H9 (cell line): ENCODE measurements at regions not wholly inside any gene's neighbourhood (a gene's known extent, or its start where the extent isn't known, plus 50 kb on each side); places are given as distances from the start of the nearest gene placed in this dataset.

Source experiments
- DNase-seq: peaks from one replicate; pipeline ENCODE4 v3.0.0-alpha.2; 2017
- H2AFZ ChIP-seq: one replicate; pipeline ENCODE4 v1.6.1; 2013; ENCODE audit warnings: mild to moderate bottlenecking, low read length, control low read depth, moderate library complexity
- H2AK5ac ChIP-seq: 2 replicates; pipeline ENCODE4 v1.6.1; 2013; ENCODE audit warnings: low read length, control low read depth, mixed read lengths; ENCODE audit not compliant: insufficient read length
- H2BK120ac ChIP-seq: one replicate; pipeline ENCODE4 v1.6.1; 2013; ENCODE audit warnings: low read depth, mild to moderate bottlenecking, low read length, control low read depth, inconsistent platforms; ENCODE audit not compliant: poor library complexity, severe bottlenecking
- H2BK12ac ChIP-seq: 2 replicates; pipeline ENCODE4 v1.6.1; 2013; ENCODE audit warnings: low read length, control low read depth, mixed read lengths, low read depth; ENCODE audit not compliant: insufficient read length
- H2BK15ac ChIP-seq: 2 replicates; pipeline ENCODE4 v1.6.1; 2013; ENCODE audit warnings: low read depth, low read length, control low read depth
- H2BK20ac ChIP-seq: one replicate; pipeline ENCODE4 v1.6.1; 2013; ENCODE audit warnings: low read depth, mild to moderate bottlenecking, low read length, control low read depth, inconsistent platforms; ENCODE audit not compliant: poor library complexity, severe bottlenecking
- H2BK5ac ChIP-seq: 2 replicates; pipeline ENCODE4 v1.6.1; 2013; ENCODE audit warnings: low read length, control low read depth, mixed read lengths; ENCODE audit not compliant: insufficient read length
- H3K14ac ChIP-seq: 2 replicates; pipeline ENCODE4 v1.6.1; 2013; ENCODE audit warnings: low read length, control low read depth; ENCODE audit not compliant: insufficient read depth
- H3K18ac ChIP-seq: 2 replicates; pipeline ENCODE4 v1.6.1; 2013; ENCODE audit warnings: low read depth, mild to moderate bottlenecking, mixed read lengths, low read length, control low read depth; ENCODE audit not compliant: insufficient read length
- H3K23ac ChIP-seq: 2 replicates; pipeline ENCODE4 v1.6.1; 2013; ENCODE audit warnings: low read length, control low read depth, mixed read lengths, low read depth; ENCODE audit not compliant: insufficient read length
- H3K23me2 ChIP-seq: 2 replicates; pipeline ENCODE4 v1.6.1; 2013; ENCODE audit warnings: low read depth, mild to moderate bottlenecking, mixed read lengths, low read length, control low read depth; ENCODE audit not compliant: insufficient read length, poor library complexity, severe bottlenecking
- H3K27ac ChIP-seq: 2 replicates; pipeline ENCODE4 v1.5.1; 2013; ENCODE audit warnings: low read length, control low read depth, mixed read lengths, low read depth; ENCODE audit not compliant: insufficient read length
- H3K27me3 ChIP-seq: 2 replicates; pipeline ENCODE4 v1.6.1; 2013; ENCODE audit warnings: low read length, control low read depth, inconsistent platforms; ENCODE audit not compliant: insufficient read depth
- H3K4ac ChIP-seq: 2 replicates; pipeline ENCODE4 v1.6.1; 2013; ENCODE audit warnings: low read depth, mild to moderate bottlenecking, control low read depth, inconsistent platforms, low read length, moderate library complexity
- H3K4me1 ChIP-seq: 2 replicates; pipeline ENCODE4 v1.6.1; 2013; ENCODE audit warnings: low read length, control low read depth, inconsistent platforms; ENCODE audit not compliant: insufficient read depth
- H3K4me2 ChIP-seq: 2 replicates; pipeline ENCODE4 v1.6.1; 2013; ENCODE audit warnings: low read length, control low read depth, mixed read lengths; ENCODE audit not compliant: insufficient read length, insufficient read depth
- H3K56ac ChIP-seq: 2 replicates; pipeline ENCODE4 v1.6.1; 2013; ENCODE audit warnings: low read depth, mild to moderate bottlenecking, mixed read lengths, low read length, control low read depth; ENCODE audit not compliant: insufficient read length
- H3K79me1 ChIP-seq: 2 replicates; pipeline ENCODE4 v1.6.1; 2013; ENCODE audit warnings: low read depth, mild to moderate bottlenecking, moderate library complexity, low read length, control low read depth, inconsistent platforms; ENCODE audit not compliant: insufficient read depth, poor library complexity, severe bottlenecking
- H3K79me2 ChIP-seq: 2 replicates; pipeline ENCODE4 v1.6.1; 2013; ENCODE audit warnings: low read length, control low read depth, inconsistent platforms; ENCODE audit not compliant: insufficient read depth
- H3K9ac ChIP-seq: 2 replicates; pipeline ENCODE4 v1.6.1; 2013; ENCODE audit warnings: low read length, control low read depth, mixed read lengths; ENCODE audit not compliant: insufficient read length; ENCODE audit errors: extremely low read depth
- H3K9me3 ChIP-seq: one replicate; pipeline ENCODE4 v1.6.1; 2013; ENCODE audit warnings: low read depth, low read length, inconsistent platforms; ENCODE audit not compliant: control insufficient read depth
- H3T11ph ChIP-seq: one replicate; pipeline ENCODE4 v1.6.1; 2013; ENCODE audit warnings: mild to moderate bottlenecking, low read length, control low read depth, inconsistent platforms
- H4K20me1 ChIP-seq: one replicate; pipeline ENCODE4 v1.6.1; 2013; ENCODE audit not compliant: control insufficient read depth, insufficient read length, insufficient read depth
- H4K5ac ChIP-seq: 2 replicates; pipeline ENCODE4 v1.6.1; 2013; ENCODE audit warnings: low read depth, mild to moderate bottlenecking, mixed read lengths, low read length, control low read depth; ENCODE audit not compliant: insufficient read length
- H4K8ac ChIP-seq: replicated peaks from 2 replicates; pipeline ENCODE4 v1.6.1; 2013; ENCODE audit warnings: low read length, control low read depth, mixed read lengths, low read depth; ENCODE audit not compliant: insufficient read length
- H4K91ac ChIP-seq: 2 replicates; pipeline ENCODE4 v1.6.1; 2013; ENCODE audit warnings: low read depth, mild to moderate bottlenecking, moderate library complexity, mixed read lengths, low read length, control low read depth; ENCODE audit not compliant: insufficient read length
- H3K27ac Mint-ChIP-seq, 3 experiments: 2 replicates in 2 of 3; 3 replicates in 1 of 3; pipeline ENCODE4 v1.8.0; 2020 to 2021; ENCODE audit warnings: mixed read lengths in 3 of 3, mild to moderate bottlenecking in 1 of 3, moderate library complexity in 1 of 3
- H3K27me3 Mint-ChIP-seq: 2 replicates; pipeline ENCODE4 v1.8.0; 2021; ENCODE audit warnings: low read depth, mild to moderate bottlenecking, moderate library complexity, mixed read lengths
- H3K36me3 Mint-ChIP-seq, 3 experiments: 2 replicates in 2 of 3; 3 replicates in 1 of 3; pipeline ENCODE4 v1.8.0; 2020 to 2021; ENCODE audit warnings: low read depth in 3 of 3, mixed read lengths in 3 of 3; ENCODE audit not compliant: insufficient read depth in 1 of 3
- H3K4me1 Mint-ChIP-seq, 2 experiments: 2 replicates each; pipeline ENCODE4 v1.8.0; 2020; ENCODE audit warnings: mixed read lengths in 2 of 2
- H3K4me3 Mint-ChIP-seq, 2 experiments: 2 replicates in 1 of 2; 3 replicates in 1 of 2; pipeline ENCODE4 v1.8.0; 2020 to 2021; ENCODE audit warnings: mild to moderate bottlenecking in 2 of 2, mixed read lengths in 2 of 2, moderate library complexity in 1 of 2
- H3K9me3 Mint-ChIP-seq, 2 experiments: 2 replicates in 1 of 2; 3 replicates in 1 of 2; pipeline ENCODE4 v1.8.0; 2020; ENCODE audit warnings: mild to moderate bottlenecking in 2 of 2, mixed read lengths in 2 of 2, moderate library complexity in 1 of 2
- WGBS: extraction: QIAGEN DNeasy Blood & Tissue Kit; methylation state at CpG from one replicate; pipeline ENCODE4 v1.1.7; 2013; ENCODE audit warnings: missing lambda C conversion rate, low lambda C conversion rate, mixed read lengths; ENCODE audit not compliant: insufficient read length; ENCODE audit errors: extremely low coverage; 5-methylcytosine and 5-hydroxymethylcytosine counted together
- TF ChIP-seq, protein P1 (sequence below): fragments of 200-600 bp; sonication (generic); conservative IDR thresholded peaks from 3 replicates; pipeline ENCODE4 v1.8.0; 2021; ENCODE audit warnings: antibody characterized with exemption, mild to moderate bottlenecking

DNA sequence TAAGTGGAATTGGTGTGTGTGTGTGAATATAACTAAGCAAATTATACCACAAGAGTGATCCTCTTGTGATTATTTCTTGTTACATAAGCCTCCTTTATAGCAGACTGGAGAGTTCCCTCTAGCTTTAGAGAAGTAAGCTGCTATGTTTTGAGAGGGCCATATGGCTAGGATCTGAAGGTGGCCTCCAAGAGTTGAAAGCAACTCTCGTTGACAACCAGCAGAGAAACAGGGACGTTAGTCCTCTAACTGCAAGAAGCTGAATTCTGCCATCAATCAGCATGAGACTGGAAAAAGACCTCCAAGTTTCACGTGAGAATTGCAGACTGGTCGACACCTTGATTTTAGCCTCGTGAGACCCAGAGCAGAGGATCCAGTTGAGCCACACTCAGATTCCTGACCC lies 278.5 kb upstream of the ZNF717 start:
- H3K14ac ChIP-seq = no peak overlapping the region
- H3K9me3 Mint-ChIP-seq = peaks cover 4 to 17% of the 10 kb centered on the region in 2 experiments; a peak in 4 of 5 replicates
- H2AK5ac ChIP-seq = no peak overlapping the region
- H4K20me1 ChIP-seq = no peaks in the 10 kb centered on the region
- H2BK15ac ChIP-seq = no peak overlapping the region
- no peaks in the 10 kb centered on the region for H3K9me3 ChIP-seq
- no peak overlapping the region for H3K4ac ChIP-seq
- H3K23me2 ChIP-seq = no peaks in the 10 kb centered on the region
- H2BK5ac ChIP-seq = no peak overlapping the region
- H4K8ac ChIP-seq = no peak overlapping the region
- no peaks in the 10 kb centered on the region; the same call in 1 of the 2 replicates for H3K79me2 ChIP-seq
- H2BK12ac ChIP-seq = no peak overlapping the region
- peak overlapping the region; percentile 63 for H3T11ph ChIP-seq
- H4K5ac ChIP-seq = no peak overlapping the region
- no peak overlapping the region for H3K9ac ChIP-seq
- peaks cover 9% of the 10 kb centered on the region; the same call in 1 of the 2 replicates for H3K4me1 ChIP-seq
- no peak overlapping the region for H4K91ac ChIP-seq
- TF ChIP-seq, protein P1, sequence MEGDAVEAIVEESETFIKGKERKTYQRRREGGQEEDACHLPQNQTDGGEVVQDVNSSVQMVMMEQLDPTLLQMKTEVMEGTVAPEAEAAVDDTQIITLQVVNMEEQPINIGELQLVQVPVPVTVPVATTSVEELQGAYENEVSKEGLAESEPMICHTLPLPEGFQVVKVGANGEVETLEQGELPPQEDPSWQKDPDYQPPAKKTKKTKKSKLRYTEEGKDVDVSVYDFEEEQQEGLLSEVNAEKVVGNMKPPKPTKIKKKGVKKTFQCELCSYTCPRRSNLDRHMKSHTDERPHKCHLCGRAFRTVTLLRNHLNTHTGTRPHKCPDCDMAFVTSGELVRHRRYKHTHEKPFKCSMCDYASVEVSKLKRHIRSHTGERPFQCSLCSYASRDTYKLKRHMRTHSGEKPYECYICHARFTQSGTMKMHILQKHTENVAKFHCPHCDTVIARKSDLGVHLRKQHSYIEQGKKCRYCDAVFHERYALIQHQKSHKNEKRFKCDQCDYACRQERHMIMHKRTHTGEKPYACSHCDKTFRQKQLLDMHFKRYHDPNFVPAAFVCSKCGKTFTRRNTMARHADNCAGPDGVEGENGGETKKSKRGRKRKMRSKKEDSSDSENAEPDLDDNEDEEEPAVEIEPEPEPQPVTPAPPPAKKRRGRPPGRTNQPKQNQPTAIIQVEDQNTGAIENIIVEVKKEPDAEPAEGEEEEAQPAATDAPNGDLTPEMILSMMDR = no peak
- no peak overlapping the region for H3K56ac ChIP-seq
- H3K4me1 Mint-ChIP-seq = peaks cover 19 to 30% of the 10 kb centered on the region in 2 experiments
- H3K27me3 ChIP-seq = no peaks in the 10 kb centered on the region
- WGBS = no CpG with 5 or more reads among the region's 5 CpGs
- no peak overlapping the region for H2BK20ac ChIP-seq
- no peak overlapping the region for H3K23ac ChIP-seq
- H2AFZ ChIP-seq = no peak overlapping the region
- H3K79me1 ChIP-seq = no peaks in the 10 kb centered on the region
- peak overlapping the region in 2 of 3 experiments; percentile 1 to 2; a peak in 3 of 7 replicates for H3K27ac Mint-ChIP-seq
- no peak overlapping the region for H3K4me2 ChIP-seq
- peaks cover 7 to 18% (median 9%) of the 10 kb centered on the region in 3 experiments for H3K36me3 Mint-ChIP-seq
- no peak for DNase-seq
- H3K4me3 Mint-ChIP-seq = no peak overlapping the region
- H3K18ac ChIP-seq = no peak overlapping the region
- H3K27me3 Mint-ChIP-seq = no peaks in the 10 kb centered on the region
- no peak overlapping the region for H3K27ac ChIP-seq
- H2BK120ac ChIP-seq = no peak overlapping the region
